Heart right ventricle (tissue), 16 donors: ENCODE measurements at regions not wholly inside any gene's neighbourhood (a gene's known extent, or its start where the extent isn't known, plus 50 kb on each side); places are given as distances from the start of the nearest gene placed in this dataset.

Experiments
- ATAC-seq, 8 donors: fragments of 200-7000 bp; cut with Tn5 transposase; one replicate each; pipeline ENCODE4 v1.9.1; 2020; ENCODE audit warnings: mild to moderate bottlenecking in 8 of 8, moderate library complexity in 8 of 8, moderate number of reproducible peaks in 1 of 8
- DNase-seq, 2 donors: peaks; one replicate each; pipeline ENCODE4 v3.0.0-alpha.2; 2020
- H3K27ac ChIP-seq, 10 donors: fragments of 200-600 bp; sonication (generic) in 2 of 10; one replicate each; pipeline versions ENCODE4 v1.5.0 to v1.8.0; 2020 to 2022; ENCODE audit warnings: mild to moderate bottlenecking in 3 of 10
- H3K27me3 ChIP-seq, 7 donors: fragments of 200-600 bp; one replicate each; pipeline ENCODE4 v1.8.0; 2021 to 2022; ENCODE audit warnings: mild to moderate bottlenecking in 2 of 7
- H3K36me3 ChIP-seq, 9 donors: fragments of 200-600 bp; sonication (generic) in 1 of 9; one replicate each; pipeline versions ENCODE4 v1.5.0 to v1.8.0; 2020 to 2022; ENCODE audit warnings: mild to moderate bottlenecking in 2 of 9
- H3K4me1 ChIP-seq, 9 donors: fragments of 200-600 bp; sonication (generic) in 1 of 9; one replicate each; pipeline versions ENCODE4 v1.5.0 to v1.8.0; 2020 to 2022; ENCODE audit warnings: mild to moderate bottlenecking in 4 of 9
- H3K4me3 ChIP-seq, 10 donors: fragments of 200-600 bp; sonication (generic) in 2 of 10; one replicate each; pipeline versions ENCODE4 v1.5.0 to v1.8.0; 2020 to 2022; ENCODE audit warnings: mild to moderate bottlenecking in 7 of 10, moderate library complexity in 2 of 10
- H3K9me3 ChIP-seq, 11 donors: fragments of 200-600 bp in 10 of 11; sonication (generic) in 2 of 11; one replicate each; pipeline versions ENCODE4 v1.5.0 to v1.8.0; 2013 to 2022; ENCODE audit warnings: mild to moderate bottlenecking in 2 of 11, control low read depth in 1 of 11, moderate library complexity in 1 of 11
- WGBS, 2 donors: extraction: QIAGEN DNeasy Blood & Tissue Kit; methylation state at CpG; one replicate each; pipeline ENCODE4 v1.1.7; 2013; ENCODE audit warnings: inconsistent platforms in 1 of 2; 5-methylcytosine and 5-hydroxymethylcytosine counted together
- intact Hi-C, 10 donors: fragments of 100-400 bp; cut with DNase I; formaldehyde crosslinking; loops; one replicate each; pipeline versions ENCODE4 v1.11.1 to v1.14.2; 2022
- TF ChIP-seq, protein P1 (sequence below), 9 donors: fragments of 200-600 bp; sonication (generic) in 2 of 9; IDR thresholded peaks; one replicate each; pipeline versions ENCODE4 v1.5.0 to v1.8.0; 2021 to 2022; ENCODE audit warnings: antibody characterized with exemption in 9 of 9, mild to moderate bottlenecking in 5 of 9, moderate library complexity in 1 of 9
- donor health status: Arrhythmogenic right ventricular cardiomyopathy.
- donor health status: ischemic (EF 13 %, LVEDD 7.1; RV severe dilation, severe dysfunction).
- donor health status: healthy with polysubstance abuse.
- donor health status: DM: no; HTN: yes; CAD: no.
- donor health status: DM: no; HTN: no; CAD: no.
- donor health status: ischemic (EF 25% LVEDD 6.9; RV normal size, moderate dysfunction).
- donor health status: ischemic (EF 25% LVEDD 5.7; RV mildly dilated, moderate dysfunction).
- donor health status: healthy.
- donor health status: DM: yes; HTN: yes; CAD: no.
- donor health status: Ischemic cardiomyopathy.
- donor health status: ischemic (EF 35%, LVEDD 5.7; RV mildly dilated, moderate dysfunction).
- donor health status: nonischemic (EF 11% LVEDD 7.7; RV severe dilation, severe dysfunction).
- donor health status: DM: yes; HTN: yes; CAD: no.
- donor health status: PGD.
- donor health status: ischemic (EF 29% LVEDD 5.4; RV normal size, mild dysfunction).
- donor health status: nonischemic (EF 23%, LVEDD 6.1; RV moderate dilation, normal function).

DNA sequence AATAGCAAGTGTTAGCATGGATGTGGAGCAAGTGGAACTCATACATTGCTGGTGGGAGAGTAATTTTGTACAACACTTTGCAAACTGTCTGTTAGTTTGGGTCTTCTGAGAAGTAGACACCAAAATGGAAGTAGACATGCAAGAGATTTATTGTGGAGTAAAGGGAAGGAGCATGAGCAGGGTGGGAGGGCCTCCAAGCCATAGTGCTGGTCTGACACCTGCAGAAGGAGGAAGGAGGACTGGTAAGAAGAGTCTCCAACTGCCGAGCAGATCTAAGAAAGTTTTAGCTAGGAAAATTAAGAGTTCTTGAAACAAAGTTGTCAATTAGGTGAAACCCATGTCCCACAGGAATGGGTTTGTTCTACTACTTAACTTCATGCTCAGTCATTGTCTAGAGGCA is 64.0 kb upstream of the DDIT4L start:
- WGBS, 2 donors, result 84 to 88% methylated on average over 1 of the region's 1 CpG
- DNase-seq, result no peak
- H3K4me3 ChIP-seq, result no peak overlapping the region
- no peaks in the 10 kb centered on the region for H3K27me3 ChIP-seq
- no peak for ATAC-seq
- H3K4me1 ChIP-seq, result no peaks in the 10 kb centered on the region
- TF ChIP-seq, protein P1, sequence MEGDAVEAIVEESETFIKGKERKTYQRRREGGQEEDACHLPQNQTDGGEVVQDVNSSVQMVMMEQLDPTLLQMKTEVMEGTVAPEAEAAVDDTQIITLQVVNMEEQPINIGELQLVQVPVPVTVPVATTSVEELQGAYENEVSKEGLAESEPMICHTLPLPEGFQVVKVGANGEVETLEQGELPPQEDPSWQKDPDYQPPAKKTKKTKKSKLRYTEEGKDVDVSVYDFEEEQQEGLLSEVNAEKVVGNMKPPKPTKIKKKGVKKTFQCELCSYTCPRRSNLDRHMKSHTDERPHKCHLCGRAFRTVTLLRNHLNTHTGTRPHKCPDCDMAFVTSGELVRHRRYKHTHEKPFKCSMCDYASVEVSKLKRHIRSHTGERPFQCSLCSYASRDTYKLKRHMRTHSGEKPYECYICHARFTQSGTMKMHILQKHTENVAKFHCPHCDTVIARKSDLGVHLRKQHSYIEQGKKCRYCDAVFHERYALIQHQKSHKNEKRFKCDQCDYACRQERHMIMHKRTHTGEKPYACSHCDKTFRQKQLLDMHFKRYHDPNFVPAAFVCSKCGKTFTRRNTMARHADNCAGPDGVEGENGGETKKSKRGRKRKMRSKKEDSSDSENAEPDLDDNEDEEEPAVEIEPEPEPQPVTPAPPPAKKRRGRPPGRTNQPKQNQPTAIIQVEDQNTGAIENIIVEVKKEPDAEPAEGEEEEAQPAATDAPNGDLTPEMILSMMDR (IDR thresholded peaks at IDR 0.05), result no peak
- no peak overlapping the region for H3K27ac ChIP-seq
- intact Hi-C loops, result no loop called here
- H3K36me3 ChIP-seq, result no peaks in the 10 kb centered on the region
- no peaks in the 10 kb centered on the region for H3K9me3 ChIP-seq

- Histone ChIP-seq H3K9me3 (peaks cover 0 to 8% (median 0%) of the 10 kb centered on the region in 11 donors), H3K27ac (no peak overlapping the region), H3K36me3 (no peaks in the 10 kb centered on the region), H3K27me3 (no peaks in the 10 kb centered on the region), H3K4me3 (no peak overlapping the region), H3K4me1 (no peaks in the 10 kb centered on the region)
- DNase-seq, result no peak
- WGBS, 2 donors, result 61 to 69% methylated on average over 3 of the region's 3 CpGs
- no peak for ATAC-seq
- intact Hi-C loops, result no loop called here
- TF ChIP-seq, protein P1 (IDR thresholded peaks at IDR 0.05), result no peak
Measured at GRCh38 chr4:100248476-100248875, 58.2 kb upstream of the DDIT4L start.

DNA sequence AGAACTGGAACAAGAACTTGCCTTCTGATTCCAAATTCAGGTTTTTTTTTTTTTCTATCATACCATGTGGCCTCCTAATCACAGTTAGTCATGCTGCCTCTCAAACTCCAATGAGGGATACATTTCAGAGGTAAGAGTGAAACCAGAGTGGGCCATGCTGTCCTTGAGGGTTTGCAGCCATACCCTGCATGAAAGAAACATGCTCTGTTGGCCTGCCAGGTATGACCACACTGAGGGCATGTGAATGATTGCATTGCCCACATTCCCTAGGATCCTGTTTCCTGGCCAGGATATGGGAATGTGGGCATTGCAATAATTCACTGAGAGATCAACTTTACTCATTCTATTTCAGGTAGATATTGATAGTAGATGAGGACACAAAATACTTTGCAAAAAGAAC is 56.4 kb upstream of the DDIT4L start:
- intact Hi-C loops, result no loop called here
- H3K27me3 ChIP-seq, result no peaks in the 10 kb centered on the region
- TF ChIP-seq, protein P1 (IDR thresholded peaks at IDR 0.05), result no peak
- no peaks in the 10 kb centered on the region for H3K36me3 ChIP-seq
- H3K9me3 ChIP-seq, result peaks cover 0 to 8% (median 0%) of the 10 kb centered on the region in 11 donors
- no peak overlapping the region for H3K27ac ChIP-seq
- no peak for DNase-seq
- H3K4me3 ChIP-seq, result no peak overlapping the region
- H3K4me1 ChIP-seq, result no peaks in the 10 kb centered on the region
- no peak for ATAC-seq

- Histone ChIP-seq H3K4me1 (no peaks in the 10 kb centered on the region), H3K27me3 (no peaks in the 10 kb centered on the region), H3K36me3 (no peaks in the 10 kb centered on the region), H3K9me3 (peaks cover 0 to 9% (median 0%) of the 10 kb centered on the region in 11 donors), H3K27ac (no peak overlapping the region), H3K4me3 (no peak overlapping the region)
- TF ChIP-seq, protein P1 (IDR thresholded peaks at IDR 0.05), result no peak
- intact Hi-C loops, result no loop called here
- no peak for ATAC-seq
- DNase-seq, result no peak
- WGBS, 2 donors, result 85 to 86% methylated on average over 3 of the region's 3 CpGs
Measured at GRCh38 chr4:100244347-100244746, 54.1 kb upstream of the DDIT4L start.
